Thyroid gland (tissue), 4 donors: ENCODE measurements at regions not wholly inside any gene's neighbourhood (a gene's known extent, or its start where the extent isn't known, plus 50 kb on each side); places are given as distances from the start of the nearest gene placed in this dataset.

Experiments used
- POLR2A ChIP-seq, 2 donors: fragments of 450-650 bp; IDR thresholded peaks; one replicate each; pipeline ENCODE4 v1.6.1; 2017; ENCODE audit warnings: antibody characterized with exemption in 2 of 2, mild to moderate bottlenecking in 2 of 2, moderate library complexity in 1 of 2
- TF ChIP-seq, protein P1 (sequence below), 6 experiments: fragments of 200-600 bp in 3 of 6; fragments of 450-650 bp in 3 of 6; sonication (generic) in 3 of 6; IDR thresholded peaks; one replicate each; pipeline ENCODE4 v1.5.1; 2016 to 2019; ENCODE audit warnings: antibody characterized with exemption in 6 of 6, mild to moderate bottlenecking in 2 of 6, inconsistent platforms in 1 of 6, moderate library complexity in 1 of 6

GRCh38 chr1:79874289-79874688, 867.8 kb upstream of the ADGRL4 start:
- TF ChIP-seq, protein P1, sequence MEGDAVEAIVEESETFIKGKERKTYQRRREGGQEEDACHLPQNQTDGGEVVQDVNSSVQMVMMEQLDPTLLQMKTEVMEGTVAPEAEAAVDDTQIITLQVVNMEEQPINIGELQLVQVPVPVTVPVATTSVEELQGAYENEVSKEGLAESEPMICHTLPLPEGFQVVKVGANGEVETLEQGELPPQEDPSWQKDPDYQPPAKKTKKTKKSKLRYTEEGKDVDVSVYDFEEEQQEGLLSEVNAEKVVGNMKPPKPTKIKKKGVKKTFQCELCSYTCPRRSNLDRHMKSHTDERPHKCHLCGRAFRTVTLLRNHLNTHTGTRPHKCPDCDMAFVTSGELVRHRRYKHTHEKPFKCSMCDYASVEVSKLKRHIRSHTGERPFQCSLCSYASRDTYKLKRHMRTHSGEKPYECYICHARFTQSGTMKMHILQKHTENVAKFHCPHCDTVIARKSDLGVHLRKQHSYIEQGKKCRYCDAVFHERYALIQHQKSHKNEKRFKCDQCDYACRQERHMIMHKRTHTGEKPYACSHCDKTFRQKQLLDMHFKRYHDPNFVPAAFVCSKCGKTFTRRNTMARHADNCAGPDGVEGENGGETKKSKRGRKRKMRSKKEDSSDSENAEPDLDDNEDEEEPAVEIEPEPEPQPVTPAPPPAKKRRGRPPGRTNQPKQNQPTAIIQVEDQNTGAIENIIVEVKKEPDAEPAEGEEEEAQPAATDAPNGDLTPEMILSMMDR (IDR thresholded peaks at IDR 0.05) = no peak
- no peak for TF ChIP-seq POLR2A (IDR thresholded peaks at IDR 0.05)
